Common myeloid progenitor, CD34-positive (primary cell): ENCODE measurements at regions not wholly inside any gene's neighbourhood (a gene's known extent, or its start where the extent isn't known, plus 50 kb on each side); places are given as distances from the start of the nearest gene placed in this dataset.

Experiments used
- CTCF ChIA-PET: fragments of 350-600 bp; sonication (Branson Sonifier 250); formaldehyde crosslinking; loops from one replicate; lab custom pipeline; 2021; ENCODE audit warnings: antibody characterized with exemption; lab: Charles Lee
- POLR2A ChIA-PET: fragments of 350-600 bp; sonication (Branson Sonifier 250); formaldehyde crosslinking; loops from one replicate; lab custom pipeline; 2021; ENCODE audit warnings: antibody characterized with exemption; lab: Charles Lee
- DNase-seq, 3 donors: peaks; one replicate each; pipeline versions ENCODE4 v3.0.0 to v3.0.0-alpha.2; 2013
- H3K27ac ChIP-seq, 2 experiments: 1 replicate in 1 of 2; 2 replicates in 1 of 2; pipeline ENCODE4 v1.7.0; 2013; ENCODE audit warnings: inconsistent platforms in 2 of 2, low read length in 2 of 2, mild to moderate bottlenecking in 2 of 2, low read depth in 1 of 2, moderate library complexity in 1 of 2; ENCODE audit not compliant: severe bottlenecking in 2 of 2, insufficient read depth in 1 of 2, poor library complexity in 1 of 2
- H3K27me3 ChIP-seq, 5 experiments: replicated peaks in 2 of 5; 1 replicate in 3 of 5; 2 replicates in 2 of 5; pipeline versions ENCODE4 v1.6.1 to v1.7.0; 2013; ENCODE audit warnings: low read length in 4 of 5, mild to moderate bottlenecking in 2 of 5, moderate library complexity in 2 of 5, inconsistent platforms in 1 of 5; ENCODE audit not compliant: insufficient read depth in 5 of 5, control insufficient read depth in 4 of 5
- H3K36me3 ChIP-seq, 4 experiments: 1 replicate in 2 of 4; 2 replicates in 2 of 4; pipeline versions ENCODE4 v1.6.1 to v1.7.0; 2013; ENCODE audit warnings: low read length in 3 of 4, control low read depth in 1 of 4, mild to moderate bottlenecking in 1 of 4; ENCODE audit not compliant: control insufficient read depth in 4 of 4, insufficient read depth in 4 of 4
- H3K4me1 ChIP-seq, 4 experiments: 1 replicate in 3 of 4; 2 replicates in 1 of 4; pipeline versions ENCODE4 v1.6.1 to v1.7.1; 2013; ENCODE audit warnings: low read length in 3 of 4, mild to moderate bottlenecking in 3 of 4, control low read depth in 1 of 4, inconsistent platforms in 1 of 4, moderate library complexity in 1 of 4; ENCODE audit not compliant: control insufficient read depth in 4 of 4, insufficient read depth in 4 of 4; ENCODE audit errors: control extremely low read depth in 1 of 4
- H3K4me3 ChIP-seq, 7 experiments: 1 replicate in 4 of 7; 2 replicates in 3 of 7; pipeline versions ENCODE4 v1.5.1 to v1.7.0; 2013; ENCODE audit warnings: mild to moderate bottlenecking in 7 of 7, low read length in 6 of 7, moderate library complexity in 6 of 7, inconsistent platforms in 2 of 7, low read depth in 2 of 7, control low read depth in 1 of 7; ENCODE audit not compliant: insufficient read depth in 4 of 7, control insufficient read depth in 1 of 7; ENCODE audit errors: extremely low read depth in 1 of 7
- H3K9me3 ChIP-seq, 5 experiments: 1 replicate in 4 of 5; 2 replicates in 1 of 5; pipeline versions ENCODE4 v1.6.1 to v1.7.1; 2013; ENCODE audit warnings: low read length in 4 of 5, mild to moderate bottlenecking in 2 of 5, inconsistent platforms in 1 of 5, low read depth in 1 of 5, moderate library complexity in 1 of 5; ENCODE audit not compliant: control insufficient read depth in 4 of 5, insufficient read depth in 2 of 5; ENCODE audit errors: control extremely low read depth in 1 of 5
- WGBS: methylation state at CpG from one replicate; pipeline ENCODE4 v1.1.5; 2013; ENCODE audit not compliant: insufficient coverage; 5-methylcytosine and 5-hydroxymethylcytosine counted together

GRCh38 chr4:63787326-63787725 lies 621.9 kb downstream of the TECRL start:
- no peak for DNase-seq
- no peaks in the 10 kb centered on the region for H3K9me3 ChIP-seq
- H3K36me3 ChIP-seq = no peaks in the 10 kb centered on the region
- H3K27ac ChIP-seq = no peak overlapping the region
- WGBS = 100% methylated on average over 1 of the region's 1 CpG
- POLR2A ChIA-PET = no interaction called here
- H3K4me1 ChIP-seq = no peaks in the 10 kb centered on the region
- H3K4me3 ChIP-seq = no peak overlapping the region
- CTCF ChIA-PET = no interaction called here
- H3K27me3 ChIP-seq = no peaks in the 10 kb centered on the region

DNA sequence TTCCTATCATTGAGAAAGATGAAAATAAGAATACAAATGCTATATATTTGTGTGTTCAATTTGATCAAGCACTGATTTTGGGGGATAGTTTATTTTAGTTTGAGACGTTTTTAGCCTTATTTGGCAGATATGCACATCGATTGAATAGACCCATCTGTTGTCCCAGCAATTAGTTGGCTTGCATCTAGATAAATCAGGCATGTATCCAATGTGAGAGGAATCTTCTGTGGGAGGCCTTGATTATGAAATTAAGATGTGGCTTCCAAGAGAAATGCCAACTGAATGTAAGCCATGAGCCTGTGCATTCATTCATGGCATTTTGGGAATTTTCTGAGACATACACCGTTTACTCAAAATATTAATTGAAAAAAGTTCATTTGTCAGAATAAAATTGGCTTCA lies 623.1 kb downstream of the TECRL start:
- WGBS = 100% methylated on average over 2 of the region's 3 CpGs

GRCh38 chr4:63784822-63785221 lies 624.4 kb downstream of the TECRL start:
- H3K9me3 ChIP-seq = no peaks in the 10 kb centered on the region
- no peaks in the 10 kb centered on the region for H3K36me3 ChIP-seq
- CTCF ChIA-PET = no interaction called here
- DNase-seq = no peak
- WGBS = no CpG with 5 or more reads among the region's 1 CpG
- POLR2A ChIA-PET = no interaction called here
- H3K4me3 ChIP-seq = no peak overlapping the region
- H3K4me1 ChIP-seq = no peaks in the 10 kb centered on the region
- no peak overlapping the region for H3K27ac ChIP-seq
- H3K27me3 ChIP-seq = no peaks in the 10 kb centered on the region

More for the DNA sequence above, 623.1 kb downstream of the TECRL start:
- Histone ChIP-seq H3K36me3 (no peaks in the 10 kb centered on the region), H3K27ac (no peak overlapping the region), H3K9me3 (no peaks in the 10 kb centered on the region), H3K4me1 (no peaks in the 10 kb centered on the region), H3K27me3 (no peaks in the 10 kb centered on the region), H3K4me3 (no peak overlapping the region)
- CTCF ChIA-PET = no interaction called here
- DNase-seq = no peak
- POLR2A ChIA-PET = no interaction called here

- Histone ChIP-seq H3K4me3 (no peak overlapping the region), H3K4me1 (no peaks in the 10 kb centered on the region), H3K27me3 (no peaks in the 10 kb centered on the region), H3K27ac (no peak overlapping the region), H3K9me3 (no peaks in the 10 kb centered on the region), H3K36me3 (no peaks in the 10 kb centered on the region)
- DNase-seq = no peak
- POLR2A ChIA-PET = no interaction called here
- 97% methylated on average over 3 of the region's 3 CpGs for WGBS
- CTCF ChIA-PET = no interaction called here
Measured at GRCh38 chr4:63777601-63778000, 631.6 kb downstream of the TECRL start.

GRCh38 chr4:63764400-63764799 lies 644.9 kb downstream of the TECRL start:
- Histone ChIP-seq H3K4me1 (no peaks in the 10 kb centered on the region), H3K27me3 (no peaks in the 10 kb centered on the region), H3K27ac (no peak overlapping the region), H3K36me3 (no peaks in the 10 kb centered on the region), H3K4me3 (no peak overlapping the region), H3K9me3 (no peaks in the 10 kb centered on the region)
- 100% methylated on average over 1 of the region's 4 CpGs for WGBS
- ChIA-PET POLR2A (no interaction called here), CTCF (no interaction called here)
- DNase-seq = no peak

DNA sequence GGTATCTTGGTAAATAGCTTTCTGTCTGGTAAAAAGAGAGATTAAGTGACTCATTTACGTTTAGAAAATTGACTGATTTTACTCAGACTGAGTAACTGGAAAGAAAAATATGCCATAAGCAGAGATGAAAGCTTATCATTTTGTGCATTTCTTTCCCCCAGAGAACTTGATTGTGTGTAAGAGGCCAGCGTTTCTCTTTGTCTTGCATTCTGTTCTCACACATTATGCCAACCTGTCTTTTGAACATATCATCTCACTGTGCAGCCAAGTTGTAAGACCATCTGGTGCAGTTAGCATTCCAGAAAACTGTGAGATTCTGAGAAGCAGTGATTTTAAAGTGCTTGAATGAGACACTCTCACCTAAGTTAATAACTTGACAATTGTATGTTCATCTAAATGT lies 651.3 kb downstream of the TECRL start:
- no peak overlapping the region for H3K4me3 ChIP-seq
- peaks cover 0 to 3% (median 0%) of the 10 kb centered on the region in 5 experiments for H3K9me3 ChIP-seq
- H3K36me3 ChIP-seq = no peaks in the 10 kb centered on the region
- CTCF ChIA-PET = no interaction called here
- 79% methylated on average over 2 of the region's 2 CpGs for WGBS
- POLR2A ChIA-PET = no interaction called here
- no peaks in the 10 kb centered on the region for H3K27me3 ChIP-seq
- no peak for DNase-seq
- no peak overlapping the region for H3K27ac ChIP-seq
- H3K4me1 ChIP-seq = no peaks in the 10 kb centered on the region

DNA sequence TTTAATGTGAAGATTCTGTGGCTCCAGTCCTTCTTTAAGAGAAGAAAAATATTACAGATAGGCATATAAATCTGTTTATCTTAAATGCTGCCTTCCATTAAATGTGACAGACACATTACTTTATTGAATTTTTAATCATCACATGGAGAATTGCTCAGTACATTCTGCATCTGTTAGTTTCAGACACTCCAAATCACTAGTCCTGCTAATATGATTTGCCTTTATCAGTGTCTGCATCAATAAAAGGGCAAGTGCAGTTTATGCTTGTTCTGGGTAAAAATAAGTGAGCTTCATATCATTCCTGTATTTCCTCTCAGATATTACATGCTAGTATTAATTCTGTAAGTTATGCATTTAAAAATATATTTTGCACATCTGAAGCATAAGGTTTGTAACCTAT lies 666.4 kb downstream of the TECRL start:
- DNase-seq = no peak
- POLR2A ChIA-PET = no interaction called here

More for the DNA sequence above, 666.4 kb downstream of the TECRL start:
- H3K27me3 ChIP-seq = no peaks in the 10 kb centered on the region
- no peaks in the 10 kb centered on the region for H3K4me1 ChIP-seq
- CTCF ChIA-PET = no interaction called here
- H3K36me3 ChIP-seq = no peaks in the 10 kb centered on the region
- H3K27ac ChIP-seq = no peak overlapping the region
- no peaks in the 10 kb centered on the region for H3K9me3 ChIP-seq
- no peak overlapping the region for H3K4me3 ChIP-seq
